ENCODE measurements at regions not wholly inside any gene's neighbourhood (a gene's known extent, or its start where the extent isn't known, plus 50 kb on each side); places are given as distances from the start of the nearest gene placed in this dataset.
"Not testable (repeated sequence)": the region's sequence is repeated elsewhere in the genome, so short reads cannot be mapped to it uniquely, and the experiment has no call there.

DNA sequence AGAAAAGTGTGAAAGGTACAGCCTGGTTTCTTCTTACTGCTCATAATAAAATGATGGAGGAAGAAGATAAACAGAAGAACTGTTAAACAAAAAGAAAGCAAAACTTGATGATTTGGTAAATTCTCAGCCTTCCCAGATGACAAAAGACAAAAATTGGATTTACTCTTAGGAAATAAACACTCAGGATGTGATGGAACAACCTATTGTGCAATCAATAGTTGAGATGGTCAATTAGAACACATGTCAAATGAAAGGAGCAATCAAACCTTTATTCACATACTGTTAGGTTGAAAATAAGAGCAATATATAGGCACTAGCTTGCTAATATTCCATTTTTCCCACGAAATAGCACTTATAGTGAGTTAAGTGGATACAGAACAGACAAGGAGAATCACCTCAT is 1174.0 kb upstream of the SLC39A10 start:
- no peak for DNase-seq

DNA sequence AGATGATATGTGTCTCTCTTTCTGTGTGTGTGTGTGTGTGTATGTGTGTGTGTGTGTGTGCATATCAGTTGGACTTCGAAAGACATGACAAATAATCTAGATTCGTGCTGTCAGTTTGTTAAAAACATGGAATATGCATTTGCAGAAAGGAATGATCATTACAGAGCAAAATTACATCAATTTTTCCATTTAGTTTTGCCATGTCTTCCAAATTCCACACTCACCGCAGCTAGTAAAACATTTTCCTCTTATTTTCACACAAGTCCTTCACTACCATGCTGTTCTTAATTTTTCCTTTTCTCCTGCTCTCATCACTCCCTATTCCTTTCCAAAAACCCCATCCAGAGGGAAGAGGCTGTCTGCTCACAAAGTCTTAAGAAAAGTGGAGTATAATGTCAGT is 1191.4 kb upstream of the SLC39A10 start:
- no peak for DNase-seq

GRCh38 chr2:194464964-194465638 is 1191.9 kb upstream of the SLC39A10 start:
- DNase-seq: no peak

DNA sequence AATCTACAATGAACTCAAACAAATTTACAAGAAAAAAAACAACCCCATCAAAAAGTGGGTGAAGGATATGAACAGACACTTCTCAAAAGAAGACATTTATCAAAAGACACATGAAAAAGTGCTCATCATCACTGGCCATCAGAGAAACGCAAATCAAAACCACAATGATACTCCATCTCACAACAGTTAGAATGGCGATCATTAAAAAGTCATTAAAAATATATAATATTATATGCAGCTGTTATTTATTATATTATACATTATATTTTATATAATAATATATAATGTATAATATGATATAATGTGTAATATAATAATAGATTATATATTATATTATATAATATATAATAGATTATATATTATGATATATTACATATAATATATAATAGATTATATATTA is 1194.1 kb upstream of the SLC39A10 start:
- not testable (repeated sequence) for DNase-seq

- DNase-seq: no peak
These were observed 1201.7 kb upstream of the SLC39A10 start for GRCh38 chr2:194455358-194455757.

- DNase-seq: no peak
These were observed 1204.5 kb upstream of the SLC39A10 start for GRCh38 chr2:194452504-194452903.

- no peak for DNase-seq
These were observed 1211.8 kb upstream of the SLC39A10 start for GRCh38 chr2:194445226-194445625.

DNA sequence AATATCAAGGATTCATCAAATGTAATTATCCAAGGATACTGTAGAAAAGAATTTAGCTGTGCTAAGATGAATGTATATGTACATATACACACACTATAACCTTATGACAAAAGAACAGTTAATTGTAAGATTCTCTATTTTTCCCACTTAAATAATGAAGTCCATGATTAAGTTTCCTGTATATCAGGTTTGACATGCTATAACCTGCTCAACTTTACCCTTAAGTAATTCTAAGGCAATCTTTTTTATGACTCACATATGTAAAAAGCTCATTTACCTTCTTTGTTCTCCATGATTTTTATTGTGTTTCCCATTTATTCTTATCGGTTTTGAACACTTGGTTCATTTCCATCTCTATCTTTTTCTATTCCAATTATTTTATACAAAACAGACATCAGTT is 1213.1 kb upstream of the SLC39A10 start:
- no peak for DNase-seq

DNA sequence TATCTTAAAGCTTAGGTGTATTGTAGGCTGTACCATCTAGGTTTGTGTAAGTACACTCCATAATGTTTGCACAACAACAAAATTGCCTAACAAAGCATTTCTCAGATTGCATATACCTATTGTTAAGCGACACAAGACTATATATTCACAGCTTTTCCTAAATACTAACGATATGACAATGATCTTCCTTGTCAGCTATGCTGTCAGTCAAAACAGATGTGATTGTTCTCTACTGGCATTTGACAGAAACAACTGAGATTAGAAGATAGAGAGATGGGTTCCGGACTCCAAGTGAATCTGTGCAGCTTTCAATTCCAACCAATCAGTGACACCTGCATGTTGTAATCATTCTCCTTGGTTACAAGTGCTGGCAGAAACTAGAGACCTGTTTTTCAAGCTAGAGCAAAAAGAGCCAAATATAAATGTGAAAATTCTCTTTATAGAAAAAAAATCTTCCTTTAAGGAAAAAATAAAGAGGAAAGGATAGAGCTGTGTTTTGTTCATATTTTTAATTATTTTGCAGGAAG is 1232.3 kb upstream of the SLC39A10 start:
- DNase-seq: no peak

DNA sequence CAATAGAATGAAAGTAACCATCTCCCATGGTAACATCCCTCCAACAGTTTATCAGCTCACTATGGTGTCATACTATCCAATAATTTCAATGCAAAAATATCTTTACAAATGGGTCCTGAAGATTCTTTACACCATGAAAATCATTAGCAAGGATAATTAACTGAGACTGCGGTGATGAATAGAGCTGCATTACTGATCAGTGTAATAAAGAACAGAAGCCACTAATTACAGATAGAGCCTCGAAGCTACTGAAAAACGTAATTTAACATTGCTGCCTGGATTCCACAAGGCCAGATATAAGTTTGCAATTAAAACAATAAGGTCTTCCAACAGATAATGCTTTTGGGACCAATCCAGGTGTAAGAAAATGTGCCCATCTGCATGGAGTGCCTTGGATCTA is 1245.8 kb upstream of the SLC39A10 start:
- no peak for DNase-seq

- DNase-seq: no peak
These were observed 1261.2 kb upstream of the SLC39A10 start for GRCh38 chr2:194395818-194396217.

- DNase-seq: no peak
These were observed 1271.7 kb upstream of the SLC39A10 start for GRCh38 chr2:194385376-194385775.

DNA sequence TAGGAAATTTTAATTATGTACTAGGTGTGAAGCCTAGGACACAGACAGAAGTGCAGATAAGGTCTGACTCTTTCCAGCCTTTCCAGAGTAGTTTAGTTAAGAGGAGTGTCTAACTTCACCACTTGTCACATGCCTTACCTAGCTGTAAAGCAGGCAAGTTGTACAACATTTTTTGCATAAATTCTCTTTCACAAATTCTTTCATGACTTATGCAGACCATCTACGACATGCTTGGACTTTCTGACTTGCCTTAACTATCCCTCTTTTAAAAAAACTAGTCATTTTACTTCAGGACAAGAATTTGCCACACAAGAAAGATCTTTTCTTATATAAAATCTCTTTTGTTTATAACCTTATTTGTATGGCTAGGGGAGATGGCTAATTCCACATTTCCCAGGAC is 1273.6 kb upstream of the SLC39A10 start:
- peak; percentile 4 for DNase-seq

GRCh38 chr2:194382221-194382620 is 1274.8 kb upstream of the SLC39A10 start:
- DNase-seq: no peak

DNA sequence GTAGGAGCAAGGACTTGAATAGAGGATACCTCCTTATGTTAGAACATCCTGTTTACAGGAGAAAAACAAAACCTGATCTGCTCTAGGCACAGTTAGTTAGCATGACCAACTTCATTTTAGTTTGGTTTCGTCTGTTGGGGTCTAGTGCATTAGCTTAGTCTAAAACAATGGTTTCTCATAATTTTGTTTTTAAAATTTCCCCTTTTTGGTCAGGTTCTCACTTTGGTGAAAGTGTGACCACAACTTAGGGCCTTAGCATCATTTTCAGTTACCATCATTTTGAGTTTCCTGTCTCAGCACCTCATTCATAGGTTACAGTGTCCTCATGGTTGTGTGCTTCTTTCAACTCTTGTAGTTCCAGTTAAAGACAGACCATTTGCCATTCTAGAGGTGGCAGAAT is 1277.0 kb upstream of the SLC39A10 start:
- no peak for DNase-seq

GRCh38 chr2:194367390-194367789 is 1289.6 kb upstream of the SLC39A10 start:
- DNase-seq: not testable (repeated sequence)

GRCh38 chr2:194363878-194364277 is 1293.1 kb upstream of the SLC39A10 start:
- DNase-seq: no peak

DNA sequence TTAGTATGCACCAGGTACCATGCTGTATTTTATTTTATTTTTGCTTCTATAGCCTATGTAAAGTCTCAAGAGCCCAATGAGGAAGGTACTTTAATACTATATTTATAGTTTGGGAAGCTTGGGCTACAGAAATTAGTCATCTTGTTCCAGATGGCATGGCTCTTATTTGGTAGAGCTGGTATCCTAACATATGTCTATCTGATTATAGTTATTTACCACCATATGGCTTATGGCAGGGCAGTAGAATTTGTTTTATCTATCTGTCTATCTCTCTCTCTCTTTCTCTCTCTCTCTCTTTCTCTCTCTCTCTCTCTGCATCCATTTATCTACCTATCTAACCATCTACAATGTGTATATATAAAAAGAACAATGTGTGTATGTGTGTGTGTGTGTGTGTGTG is 1293.7 kb upstream of the SLC39A10 start:
- DNase-seq: no peak

DNA sequence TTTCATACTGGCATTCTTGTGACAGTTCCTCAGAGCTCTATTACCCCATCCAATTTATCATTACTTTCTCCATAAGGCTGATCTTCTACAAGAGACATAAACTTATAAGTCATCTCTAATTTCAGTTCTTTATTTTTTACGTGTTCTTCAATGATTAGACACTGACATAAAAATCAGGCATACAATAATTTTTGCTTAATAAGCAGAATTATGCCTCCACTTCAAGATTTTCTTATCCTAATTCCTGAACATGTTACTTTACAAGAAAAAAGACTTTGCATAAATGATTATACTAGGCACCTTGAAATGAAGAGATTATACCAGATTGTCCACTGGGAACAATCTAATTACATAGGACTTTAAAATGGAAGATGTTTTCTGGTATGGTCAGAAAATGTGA is 1304.5 kb upstream of the SLC39A10 start:
- no peak for DNase-seq

- no peak for DNase-seq
These were observed 1310.8 kb upstream of the SLC39A10 start for GRCh38 chr2:194346193-194346592.

- DNase-seq: no peak
These were observed 1311.7 kb upstream of the SLC39A10 start for GRCh38 chr2:194345347-194345746.

- DNase-seq: no peak
These were observed 1313.9 kb upstream of the SLC39A10 start for GRCh38 chr2:194343167-194343566.

DNA sequence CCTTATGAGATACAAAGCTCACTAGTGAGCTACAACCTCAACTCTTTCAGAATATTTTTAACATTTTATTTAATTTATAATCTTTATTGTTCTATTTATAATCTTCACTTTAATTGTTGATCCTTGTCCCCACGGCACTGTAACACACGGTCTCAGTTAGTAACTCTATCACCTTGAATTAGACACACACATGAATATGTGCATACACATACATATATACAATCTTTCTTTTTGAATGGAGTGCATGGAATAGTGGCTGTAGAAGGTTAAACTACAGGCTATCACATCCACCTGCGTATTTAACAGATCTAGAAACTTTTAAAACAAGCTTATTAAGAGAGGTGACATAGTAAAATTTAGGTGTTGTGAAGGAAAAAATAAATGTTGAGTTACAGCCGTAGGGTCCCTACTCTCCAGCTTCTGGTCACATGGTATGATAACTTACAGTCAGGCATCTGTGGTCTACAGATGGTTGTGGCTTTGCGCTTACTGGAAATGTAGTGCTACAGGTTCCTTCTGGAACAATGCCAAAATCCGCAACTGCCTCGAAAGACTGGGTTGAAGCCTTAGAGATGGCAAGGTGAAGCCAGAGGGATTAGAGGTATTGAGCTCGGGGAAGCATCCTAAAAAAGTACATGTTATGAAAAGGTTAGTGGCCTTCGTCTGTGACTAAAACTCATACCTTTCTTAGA is 1324.1 kb upstream of the SLC39A10 start:
- DNase-seq: peak; percentile 6

- no peak for DNase-seq
These were observed 1328.6 kb upstream of the SLC39A10 start for GRCh38 chr2:194328456-194328855.
